ENCODE measurements at regions not wholly inside any gene's neighbourhood (a gene's known extent, or its start where the extent isn't known, plus 50 kb on each side); places are given as distances from the start of the nearest gene placed in this dataset.

DNA sequence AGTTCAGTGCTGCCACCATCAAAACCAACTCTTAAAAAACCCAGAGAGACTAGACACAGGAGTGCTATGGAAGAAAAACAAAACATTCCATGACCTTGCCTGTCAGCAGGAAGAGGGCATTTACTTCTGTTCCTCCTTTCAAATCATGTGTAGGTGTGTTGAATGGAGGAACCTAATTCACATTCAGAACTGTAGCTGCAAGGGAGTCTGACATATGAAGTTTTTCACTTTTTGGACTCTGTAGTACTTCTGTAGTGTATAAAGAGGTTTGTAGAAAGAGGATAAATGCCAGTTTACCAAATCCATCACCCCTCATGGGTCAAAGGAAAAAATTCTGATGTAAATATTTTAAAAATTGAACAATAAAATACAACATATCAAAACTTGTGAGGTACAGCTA is 51.1 kb upstream of the SYPL1 start:
- H3K4ac ChIP-seq (ENCODE audit: low read length) = no peak overlapping the region
- H3K23ac ChIP-seq (ENCODE audit: low read depth, low read length, poor library complexity) = no peak overlapping the region
- H3K36me3 ChIP-seq (replicated peaks in 1 of 2; ENCODE audit: control insufficient read depth in 2 of 2, insufficient read depth in 2 of 2, low read length in 2 of 2) = no peaks in the 10 kb centered on the region
- no peak overlapping the region for H2BK15ac ChIP-seq (ENCODE audit: low read length)
- H3K27ac ChIP-seq (replicated peaks; ENCODE audit: low read length) = no peak overlapping the region
- H2AK5ac ChIP-seq (ENCODE audit: low read depth, low read length) = no peak overlapping the region
- no peak overlapping the region for H3K14ac ChIP-seq (ENCODE audit: low read length)
- no peak overlapping the region for H2BK12ac ChIP-seq (ENCODE audit: low read length)
- H3K27me3 ChIP-seq (ENCODE audit: control insufficient read depth in 3 of 3, insufficient read depth in 3 of 3, low read depth in 1 of 3, low read length in 3 of 3) = peaks cover 0 to 4% (median 0%) of the 10 kb centered on the region in 3 experiments
- peaks cover 4 to 7% of the 10 kb centered on the region in 2 donors for H3K9me3 ChIP-seq (replicated peaks in 1 of 2; ENCODE audit: control insufficient read depth in 2 of 2, insufficient read depth in 1 of 2, low read depth in 1 of 2, low read length in 2 of 2)
- H3K4me2 ChIP-seq (ENCODE audit: insufficient read depth, low read length, poor library complexity, severe bottlenecking) = no peak overlapping the region
- H2AFZ ChIP-seq (ENCODE audit: low read length) = no peak overlapping the region
- no peaks in the 10 kb centered on the region for H3K79me1 ChIP-seq (ENCODE audit: low read depth, low read length)
- H2BK5ac ChIP-seq (ENCODE audit: low read length) = no peak overlapping the region
- no peak overlapping the region for H3K9ac ChIP-seq (ENCODE audit: low read depth, low read length, poor library complexity)
- DNase-seq (ENCODE audit: low spot score) = no peak
- no peak overlapping the region for H4K8ac ChIP-seq (ENCODE audit: low read depth, low read length)
- no peak overlapping the region for H2BK120ac ChIP-seq (ENCODE audit: low read depth, low read length)
- H3K4me1 ChIP-seq (ENCODE audit: control insufficient read depth in 2 of 2, insufficient read depth in 1 of 2, low read depth in 1 of 2, low read length in 2 of 2) = no peaks in the 10 kb centered on the region
- H3K18ac ChIP-seq (ENCODE audit: low read length) = no peak overlapping the region
- H4K91ac ChIP-seq (ENCODE audit: low read depth, low read length, poor library complexity) = no peak overlapping the region
- H3K4me3 ChIP-seq (ENCODE audit: low read length in 2 of 2) = no peak overlapping the region

Data from neuronal stem cell (in vitro differentiated cells).